AG04450 (cell line): ENCODE measurements at regions not wholly inside any gene's neighbourhood (a gene's known extent, or its start where the extent isn't known, plus 50 kb on each side); places are given as distances from the start of the nearest gene placed in this dataset.

Source experiments
- CTCF ChIA-PET: fragments of 300-600, 350-600 bp; formaldehyde crosslinking; extraction: SDS; loops from one replicate; lab custom pipeline; 2022; ENCODE audit warnings: antibody characterized with exemption, inconsistent platforms; lab: Charles Lee
- POLR2A ChIA-PET: fragments of 350-600 bp; formaldehyde crosslinking; extraction: SDS; loops from one replicate; lab custom pipeline; 2021; ENCODE audit warnings: antibody characterized with exemption, inconsistent platforms; lab: Yijun Ruan, JAX
- DNase-seq: peaks from one replicate; pipeline ENCODE4 v3.0.0-alpha.2; 2011; ENCODE audit warnings: low read depth, low spot score
- H3K27ac ChIP-seq: one replicate; pipeline ENCODE4 v1.5.1; 2012; ENCODE audit warnings: low read depth, low read length, control low read depth
- H3K27me3 ChIP-seq: one replicate; pipeline ENCODE4 v1.6.0; 2012; ENCODE audit warnings: low read length; ENCODE audit not compliant: control insufficient read depth, insufficient read depth
- H3K4me3 ChIP-seq: 2 replicates; pipeline ENCODE4 v1.5.1; 2011; ENCODE audit warnings: mild to moderate bottlenecking, low read depth, low read length, control low read depth
- H3K9me3 ChIP-seq: 2 replicates; pipeline ENCODE4 v1.5.1; 2012; ENCODE audit warnings: low read length; ENCODE audit not compliant: control insufficient read depth, insufficient read depth
- TF ChIP-seq, protein P1 (sequence below): IDR thresholded peaks from 2 replicates; pipeline ENCODE4 v1.5.1; 2011; ENCODE audit warnings: low read depth, low read length, control low read depth, inconsistent platforms

DNA sequence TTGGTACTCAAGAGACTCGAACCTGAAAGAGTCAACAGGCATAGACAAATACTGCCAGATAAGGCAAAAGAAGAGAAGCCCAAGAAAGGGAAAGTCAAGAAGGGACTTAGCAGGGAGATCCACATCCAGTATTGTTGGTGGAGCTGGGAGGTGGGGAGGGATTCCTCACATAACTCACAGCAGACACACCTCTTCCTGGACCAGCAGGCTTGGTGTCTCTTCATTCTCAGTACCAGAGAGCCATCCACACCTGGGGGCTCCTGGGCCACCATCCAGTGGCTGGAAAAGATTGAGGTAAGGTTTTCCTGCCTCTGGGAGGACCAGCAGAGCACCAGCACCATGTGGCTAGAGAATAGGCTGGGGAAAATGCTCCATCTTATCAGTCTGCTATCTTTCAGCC, 161.6 kb upstream of the SESN3 start:
- ChIA-PET CTCF (no interaction called here), POLR2A (no interaction called here)
- H3K9me3 ChIP-seq, result no peaks in the 10 kb centered on the region
- H3K4me3 ChIP-seq, result no peak overlapping the region
- TF ChIP-seq, protein P1, sequence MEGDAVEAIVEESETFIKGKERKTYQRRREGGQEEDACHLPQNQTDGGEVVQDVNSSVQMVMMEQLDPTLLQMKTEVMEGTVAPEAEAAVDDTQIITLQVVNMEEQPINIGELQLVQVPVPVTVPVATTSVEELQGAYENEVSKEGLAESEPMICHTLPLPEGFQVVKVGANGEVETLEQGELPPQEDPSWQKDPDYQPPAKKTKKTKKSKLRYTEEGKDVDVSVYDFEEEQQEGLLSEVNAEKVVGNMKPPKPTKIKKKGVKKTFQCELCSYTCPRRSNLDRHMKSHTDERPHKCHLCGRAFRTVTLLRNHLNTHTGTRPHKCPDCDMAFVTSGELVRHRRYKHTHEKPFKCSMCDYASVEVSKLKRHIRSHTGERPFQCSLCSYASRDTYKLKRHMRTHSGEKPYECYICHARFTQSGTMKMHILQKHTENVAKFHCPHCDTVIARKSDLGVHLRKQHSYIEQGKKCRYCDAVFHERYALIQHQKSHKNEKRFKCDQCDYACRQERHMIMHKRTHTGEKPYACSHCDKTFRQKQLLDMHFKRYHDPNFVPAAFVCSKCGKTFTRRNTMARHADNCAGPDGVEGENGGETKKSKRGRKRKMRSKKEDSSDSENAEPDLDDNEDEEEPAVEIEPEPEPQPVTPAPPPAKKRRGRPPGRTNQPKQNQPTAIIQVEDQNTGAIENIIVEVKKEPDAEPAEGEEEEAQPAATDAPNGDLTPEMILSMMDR, result no peak
- H3K27ac ChIP-seq, result no peak overlapping the region
- no peaks in the 10 kb centered on the region for H3K27me3 ChIP-seq
- no peak for DNase-seq

DNA sequence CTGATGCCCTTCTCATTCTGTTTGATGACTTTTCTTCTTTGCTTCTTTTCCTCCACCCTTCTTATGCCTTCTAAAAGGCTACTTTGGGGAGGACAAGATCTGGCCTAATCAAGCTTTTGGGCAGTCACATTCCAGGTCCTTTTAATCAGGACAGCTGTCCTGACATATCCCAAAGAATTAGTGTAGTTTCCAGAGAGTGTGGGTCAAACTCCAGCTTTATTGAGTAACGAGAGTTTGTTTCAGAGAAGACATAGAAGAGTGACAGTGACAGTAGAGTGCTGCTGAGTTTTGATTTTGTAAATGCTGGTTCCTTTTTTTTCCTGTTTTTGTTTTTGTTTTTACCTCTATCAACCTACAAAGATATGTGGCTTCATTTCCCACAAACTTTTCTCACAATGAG, 158.4 kb upstream of the SESN3 start:
- Histone ChIP-seq H3K27me3 (no peaks in the 10 kb centered on the region), H3K27ac (no peak overlapping the region), H3K4me3 (no peak overlapping the region), H3K9me3 (no peaks in the 10 kb centered on the region)
- TF ChIP-seq, protein P1, result no peak
- POLR2A ChIA-PET, result no interaction called here
- DNase-seq, result no peak
- CTCF ChIA-PET, result no interaction called here

DNA sequence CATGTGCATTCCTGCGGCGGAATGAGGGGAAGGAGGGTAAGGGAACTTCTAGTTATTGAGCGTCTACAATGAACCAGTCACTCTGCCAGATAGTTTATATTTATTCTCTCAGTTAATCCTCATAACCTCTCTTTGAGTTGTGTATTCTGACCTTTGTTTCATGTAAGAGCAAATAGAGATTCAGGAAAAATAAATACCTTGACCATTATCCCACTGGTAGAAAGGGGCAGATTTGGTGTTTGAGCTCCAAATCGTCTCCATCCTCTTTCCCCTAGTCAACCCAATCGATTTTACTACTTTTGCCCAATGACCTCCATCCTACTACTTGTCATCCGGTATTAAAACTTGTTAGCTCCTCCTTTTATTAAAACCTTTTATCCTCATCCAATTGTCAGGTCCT, 157.1 kb upstream of the SESN3 start:
- Histone ChIP-seq H3K9me3 (no peaks in the 10 kb centered on the region), H3K4me3 (no peak overlapping the region), H3K27ac (no peak overlapping the region), H3K27me3 (no peaks in the 10 kb centered on the region)
- ChIA-PET CTCF (no interaction called here), POLR2A (no interaction called here)
- no peak for DNase-seq
- TF ChIP-seq, protein P1, result no peak

DNA sequence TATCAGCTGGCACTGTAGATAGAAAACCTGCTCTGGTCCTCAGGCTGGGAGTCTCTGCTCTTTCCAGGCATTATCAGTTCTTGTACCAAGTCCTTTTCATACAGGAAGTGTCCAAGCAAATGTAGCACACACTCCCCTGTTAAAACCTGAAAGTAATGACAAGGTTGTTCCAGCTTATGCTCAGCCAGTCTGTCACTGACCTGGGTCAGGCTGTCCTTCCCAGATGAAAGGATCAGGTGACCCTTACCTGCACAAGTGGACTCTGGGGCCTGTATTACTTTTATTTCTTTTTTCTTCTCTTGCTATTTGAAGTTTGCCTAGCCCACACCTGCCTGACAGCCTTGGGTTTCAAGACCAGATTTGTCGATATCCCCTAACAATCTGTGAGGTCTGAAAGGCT, 156.3 kb upstream of the SESN3 start:
- Histone ChIP-seq H3K9me3 (no peaks in the 10 kb centered on the region), H3K27ac (no peak overlapping the region), H3K4me3 (no peak overlapping the region), H3K27me3 (no peaks in the 10 kb centered on the region)
- CTCF ChIA-PET, result no interaction called here
- TF ChIP-seq, protein P1, result no peak
- DNase-seq, result no peak
- POLR2A ChIA-PET, result no interaction called here

DNA sequence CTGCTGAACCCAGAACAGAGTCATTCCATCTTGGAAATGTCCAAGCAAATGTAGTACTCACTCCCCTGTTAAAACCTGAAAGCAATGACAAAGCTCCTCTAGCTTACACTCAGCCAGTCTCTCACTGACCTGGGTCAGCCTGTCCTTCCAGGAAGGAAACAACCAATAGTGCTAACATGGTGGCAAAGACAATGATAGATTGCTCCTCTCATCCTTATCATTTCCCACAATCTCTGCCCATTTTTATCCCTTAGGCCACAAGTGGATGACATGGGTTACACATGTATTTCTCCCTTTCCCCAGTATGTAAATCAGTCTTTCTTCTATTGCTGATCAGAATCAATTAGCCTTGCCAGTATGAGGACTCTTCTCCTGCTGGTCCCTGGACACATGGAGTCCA, 154.6 kb upstream of the SESN3 start:
- ChIA-PET POLR2A (no interaction called here), CTCF (no interaction called here)
- no peak overlapping the region for H3K4me3 ChIP-seq
- no peak overlapping the region for H3K27ac ChIP-seq
- no peaks in the 10 kb centered on the region for H3K9me3 ChIP-seq
- H3K27me3 ChIP-seq, result no peaks in the 10 kb centered on the region
- DNase-seq, result no peak
- TF ChIP-seq, protein P1, result no peak
